Upper lobe of right lung (tissue), 1 donor: ENCODE measurements at regions not wholly inside any gene's neighbourhood (a gene's known extent, or its start where the extent isn't known, plus 50 kb on each side); places are given as distances from the start of the nearest gene placed in this dataset.
"Not testable (repeated sequence)": the region's sequence is repeated elsewhere in the genome, so short reads cannot be mapped to it uniquely, and the experiment has no call there.

Experiments
- ATAC-seq: fragments of 200-7000 bp; cut with Tn5 transposase; one replicate; pipeline ENCODE4 v1.9.1; 2020; ENCODE audit warnings: mild to moderate bottlenecking, moderate library complexity
- DNase-seq: peaks from one replicate; pipeline ENCODE4 v3.0.0-alpha.2; 2020
- H3K27ac ChIP-seq: fragments of 200-600 bp; one replicate; pipeline ENCODE4 v1.8.0; 2022
- H3K27me3 ChIP-seq: fragments of 200-600 bp; one replicate; pipeline ENCODE4 v1.8.0; 2022; ENCODE audit warnings: mild to moderate bottlenecking
- H3K36me3 ChIP-seq: fragments of 200-600 bp; one replicate; pipeline ENCODE4 v1.8.0; 2022
- H3K4me1 ChIP-seq: fragments of 200-600 bp; one replicate; pipeline ENCODE4 v1.8.0; 2022
- H3K4me3 ChIP-seq: fragments of 200-600 bp; one replicate; pipeline ENCODE4 v1.8.0; 2022; ENCODE audit warnings: mild to moderate bottlenecking
- H3K9me3 ChIP-seq: fragments of 200-600 bp; one replicate; pipeline ENCODE4 v1.8.0; 2022
- intact Hi-C: fragments of 100-400 bp; cut with DNase I; formaldehyde crosslinking; loops from one replicate; pipeline ENCODE4 v1.11.0; 2022
- TF ChIP-seq, protein P1 (sequence below): fragments of 200-600 bp; IDR thresholded peaks from one replicate; pipeline ENCODE4 v1.8.0; 2022; ENCODE audit warnings: antibody characterized with exemption
- donor health status: DM: no; HTN: yes; CAD: no; lungs with severe emphysema.

- no peak overlapping the region for H3K27ac ChIP-seq
- H3K4me1 ChIP-seq = no peaks in the 10 kb centered on the region
- TF ChIP-seq, protein P1, sequence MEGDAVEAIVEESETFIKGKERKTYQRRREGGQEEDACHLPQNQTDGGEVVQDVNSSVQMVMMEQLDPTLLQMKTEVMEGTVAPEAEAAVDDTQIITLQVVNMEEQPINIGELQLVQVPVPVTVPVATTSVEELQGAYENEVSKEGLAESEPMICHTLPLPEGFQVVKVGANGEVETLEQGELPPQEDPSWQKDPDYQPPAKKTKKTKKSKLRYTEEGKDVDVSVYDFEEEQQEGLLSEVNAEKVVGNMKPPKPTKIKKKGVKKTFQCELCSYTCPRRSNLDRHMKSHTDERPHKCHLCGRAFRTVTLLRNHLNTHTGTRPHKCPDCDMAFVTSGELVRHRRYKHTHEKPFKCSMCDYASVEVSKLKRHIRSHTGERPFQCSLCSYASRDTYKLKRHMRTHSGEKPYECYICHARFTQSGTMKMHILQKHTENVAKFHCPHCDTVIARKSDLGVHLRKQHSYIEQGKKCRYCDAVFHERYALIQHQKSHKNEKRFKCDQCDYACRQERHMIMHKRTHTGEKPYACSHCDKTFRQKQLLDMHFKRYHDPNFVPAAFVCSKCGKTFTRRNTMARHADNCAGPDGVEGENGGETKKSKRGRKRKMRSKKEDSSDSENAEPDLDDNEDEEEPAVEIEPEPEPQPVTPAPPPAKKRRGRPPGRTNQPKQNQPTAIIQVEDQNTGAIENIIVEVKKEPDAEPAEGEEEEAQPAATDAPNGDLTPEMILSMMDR = no peak
- intact Hi-C loops = no loop called here
- H3K27me3 ChIP-seq = no peaks in the 10 kb centered on the region
- H3K9me3 ChIP-seq = no peaks in the 10 kb centered on the region
- DNase-seq (no peak), ATAC-seq (no peak)
- H3K4me3 ChIP-seq = no peak overlapping the region
- H3K36me3 ChIP-seq = no peaks in the 10 kb centered on the region
Measured at GRCh38 chr12:17579205-17580026, 510.6 kb downstream of the RERGL start.

GRCh38 chr12:17577405-17577804 is 512.6 kb downstream of the RERGL start:
- Histone ChIP-seq H3K27me3 (no peaks in the 10 kb centered on the region), H3K36me3 (no peaks in the 10 kb centered on the region), H3K9me3 (no peaks in the 10 kb centered on the region), H3K27ac (no peak overlapping the region), H3K4me3 (no peak overlapping the region), H3K4me1 (no peaks in the 10 kb centered on the region)
- intact Hi-C loops = no loop called here
- no peak for ATAC-seq
- no peak for DNase-seq
- TF ChIP-seq, protein P1 = no peak

DNA sequence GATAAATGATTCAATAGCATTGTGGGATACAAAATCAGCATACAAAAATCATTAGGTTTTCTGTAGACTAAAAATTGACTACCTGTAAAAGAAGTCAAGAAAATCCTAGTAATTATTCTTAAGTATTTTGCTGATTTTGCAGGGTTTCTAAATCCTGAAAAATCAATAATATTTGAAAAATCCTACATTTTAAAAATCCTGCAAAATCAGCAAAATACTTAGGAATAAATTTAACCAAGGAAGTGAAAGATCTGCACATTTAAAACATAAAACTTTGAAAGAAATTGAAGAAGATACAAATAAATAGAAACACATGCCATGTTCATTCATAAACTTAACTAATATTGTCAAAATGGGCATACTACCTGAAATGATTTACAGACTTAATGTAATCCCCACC is 517.7 kb downstream of the RERGL start:
- DNase-seq (no peak), ATAC-seq (no peak)
- Histone ChIP-seq H3K36me3 (no peaks in the 10 kb centered on the region), H3K27me3 (no peaks in the 10 kb centered on the region), H3K4me1 (no peaks in the 10 kb centered on the region), H3K27ac (no peak overlapping the region), H3K4me3 (no peak overlapping the region), H3K9me3 (no peaks in the 10 kb centered on the region)
- TF ChIP-seq, protein P1 = no peak
- intact Hi-C loops = no loop called here

DNA sequence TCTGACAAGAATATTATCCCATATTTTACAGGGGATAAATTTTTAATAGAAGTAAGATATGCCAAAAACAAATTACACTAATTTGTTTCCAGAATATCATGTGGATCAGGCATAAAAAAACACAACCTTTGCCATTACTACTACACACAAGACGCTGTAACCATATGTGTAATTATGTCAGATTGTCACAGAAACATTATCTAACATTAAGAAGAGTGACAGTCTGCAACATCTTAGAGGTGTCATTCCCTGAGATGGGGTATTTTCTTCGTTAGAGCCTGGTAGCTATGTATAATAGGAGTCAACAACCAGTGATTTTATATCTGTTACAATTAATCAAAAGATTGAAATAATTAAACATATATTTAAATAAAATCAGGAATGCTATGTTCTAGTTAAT is 518.9 kb downstream of the RERGL start:
- DNase-seq (no peak), ATAC-seq (no peak)
- H3K4me3 ChIP-seq = no peak overlapping the region
- H3K4me1 ChIP-seq = no peaks in the 10 kb centered on the region
- H3K27me3 ChIP-seq = no peaks in the 10 kb centered on the region
- intact Hi-C loops = no loop called here
- no peaks in the 10 kb centered on the region for H3K36me3 ChIP-seq
- H3K27ac ChIP-seq = no peak overlapping the region
- H3K9me3 ChIP-seq = no peaks in the 10 kb centered on the region
- TF ChIP-seq, protein P1 = no peak

- H3K4me1 ChIP-seq, H3K36me3 ChIP-seq, H3K27ac ChIP-seq, H3K4me3 ChIP-seq, DNase-seq, H3K9me3 ChIP-seq, H3K27me3 ChIP-seq, intact Hi-C loops, ATAC-seq: not testable (repeated sequence)
Measured at GRCh38 chr12:17564630-17565029, 525.4 kb downstream of the RERGL start.

DNA sequence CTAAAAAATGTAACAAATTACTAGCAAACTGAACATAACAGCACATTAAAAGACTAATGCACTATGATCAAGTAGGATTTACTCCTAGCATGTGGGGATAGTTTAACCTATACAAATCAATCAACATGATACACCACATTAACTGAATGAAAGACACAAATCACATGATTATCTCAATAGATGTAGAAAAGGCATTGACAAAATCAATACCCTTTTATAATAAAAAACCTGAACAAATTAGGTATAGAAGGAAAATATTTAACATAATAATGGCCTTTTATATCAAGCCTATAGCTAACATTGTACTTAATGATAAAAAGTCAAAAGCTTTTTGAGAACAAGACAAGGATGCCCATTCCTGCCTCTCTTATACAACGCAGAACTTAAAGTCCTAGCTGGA is 540.0 kb downstream of the RERGL start:
- intact Hi-C loops = no loop called here
- TF ChIP-seq, protein P1 = no peak
- no peaks in the 10 kb centered on the region for H3K27me3 ChIP-seq

More for the DNA sequence above, 540.0 kb downstream of the RERGL start:
- no peak for ATAC-seq
- Histone ChIP-seq H3K9me3 (no peaks in the 10 kb centered on the region), H3K4me3 (no peak overlapping the region), H3K36me3 (no peaks in the 10 kb centered on the region), H3K4me1 (no peaks in the 10 kb centered on the region), H3K27ac (no peak overlapping the region)
- DNase-seq = no peak
